ENCODE measurements at regions not wholly inside any gene's neighbourhood (a gene's known extent, or its start where the extent isn't known, plus 50 kb on each side); places are given as distances from the start of the nearest gene placed in this dataset.

DNA sequence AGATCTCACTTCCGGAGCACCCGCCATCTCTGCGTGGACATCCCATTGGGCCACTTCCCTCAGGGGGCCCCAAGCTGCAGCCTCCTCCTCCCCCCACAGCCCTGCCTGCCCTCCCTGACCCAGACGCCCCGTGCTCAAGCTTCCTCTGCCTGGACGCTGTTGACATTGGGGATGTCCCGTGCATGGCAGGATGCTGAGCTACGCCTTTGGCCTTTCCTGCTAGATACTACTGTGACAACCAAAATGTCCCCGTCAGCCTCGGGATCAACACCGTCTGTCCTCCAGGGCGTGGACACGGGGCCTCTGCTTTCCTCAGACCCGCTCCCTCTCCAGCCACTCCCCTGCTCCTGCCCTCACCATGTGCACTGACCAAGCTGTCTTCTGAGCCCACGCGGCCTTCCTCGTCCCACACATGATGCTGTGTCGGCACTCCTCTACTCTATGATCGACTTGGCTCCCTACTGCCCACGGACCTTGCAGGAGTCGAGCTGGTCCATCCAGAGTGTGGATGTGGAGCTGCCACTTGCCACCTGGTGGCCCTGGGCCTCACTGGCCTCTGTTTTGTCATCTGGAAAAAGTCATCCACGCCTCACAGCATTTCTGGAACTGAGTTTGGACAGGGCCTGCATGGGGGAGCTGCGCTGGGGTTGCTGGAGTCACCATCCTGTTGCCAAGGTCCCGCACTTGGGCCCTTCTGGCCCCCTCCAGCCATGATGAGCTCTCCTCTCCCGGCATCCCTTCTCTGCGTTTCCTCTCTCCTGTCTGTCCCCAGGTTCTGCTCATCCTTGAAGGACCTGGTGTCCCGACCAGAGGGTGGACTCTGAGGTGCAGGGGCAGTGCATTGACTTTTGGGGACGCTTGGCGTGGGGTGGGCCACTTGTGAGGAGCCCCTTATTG is 221.7 kb upstream of the CIBAR2 start:
- intact Hi-C loops (cut with DNase I) = no loop called here
- ATAC-seq (ENCODE audit: poor library complexity) = no peak

DNA sequence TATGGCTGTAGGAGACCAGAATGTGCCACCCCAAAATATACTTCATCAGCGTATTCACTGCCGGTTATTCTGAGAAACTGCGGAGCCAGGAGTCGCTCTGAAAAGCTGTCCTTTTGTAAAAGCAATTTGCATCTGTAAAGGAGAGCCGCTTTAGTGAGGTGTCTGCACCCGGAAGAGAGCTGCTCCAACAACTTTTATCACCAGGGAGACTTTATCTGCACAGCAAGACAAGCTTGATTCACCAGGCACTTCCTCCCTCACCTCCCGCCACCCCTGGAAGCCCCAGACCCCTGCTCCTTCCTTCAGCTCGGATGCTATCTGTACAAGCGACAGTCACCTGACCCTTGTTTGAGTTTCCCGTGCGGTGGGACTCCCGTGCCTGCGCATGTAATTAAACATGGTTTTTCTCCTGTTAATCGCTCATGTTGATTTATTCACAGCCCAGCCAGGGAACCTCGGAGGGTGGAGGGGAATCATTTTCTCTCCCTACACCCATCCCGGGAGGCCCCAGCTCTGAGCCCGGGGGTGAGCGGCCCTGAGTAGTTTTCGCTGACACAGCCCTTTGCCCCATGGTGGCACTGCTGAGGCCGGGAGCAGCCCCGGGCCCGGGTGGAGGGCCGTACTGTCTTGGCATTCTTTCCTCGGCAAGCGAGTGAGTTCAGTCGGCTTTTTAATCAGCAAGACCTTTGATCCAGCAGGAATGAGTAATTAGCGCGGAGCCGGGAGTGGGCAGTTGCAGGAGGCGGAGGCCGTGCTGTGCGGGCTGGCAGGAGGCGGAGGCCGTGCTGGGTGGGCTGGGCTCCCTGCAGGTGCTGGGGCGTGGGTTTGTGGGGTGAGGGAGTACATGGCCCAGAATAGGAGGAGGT is 222.7 kb upstream of the CIBAR2 start:
- peak; percentile 33 for ATAC-seq (ENCODE audit: poor library complexity)
- DNase-seq = no peak
- intact Hi-C loops (cut with DNase I) = no loop called here

More for the DNA sequence above, 221.7 kb upstream of the CIBAR2 start:
- DNase-seq = no peak

DNA sequence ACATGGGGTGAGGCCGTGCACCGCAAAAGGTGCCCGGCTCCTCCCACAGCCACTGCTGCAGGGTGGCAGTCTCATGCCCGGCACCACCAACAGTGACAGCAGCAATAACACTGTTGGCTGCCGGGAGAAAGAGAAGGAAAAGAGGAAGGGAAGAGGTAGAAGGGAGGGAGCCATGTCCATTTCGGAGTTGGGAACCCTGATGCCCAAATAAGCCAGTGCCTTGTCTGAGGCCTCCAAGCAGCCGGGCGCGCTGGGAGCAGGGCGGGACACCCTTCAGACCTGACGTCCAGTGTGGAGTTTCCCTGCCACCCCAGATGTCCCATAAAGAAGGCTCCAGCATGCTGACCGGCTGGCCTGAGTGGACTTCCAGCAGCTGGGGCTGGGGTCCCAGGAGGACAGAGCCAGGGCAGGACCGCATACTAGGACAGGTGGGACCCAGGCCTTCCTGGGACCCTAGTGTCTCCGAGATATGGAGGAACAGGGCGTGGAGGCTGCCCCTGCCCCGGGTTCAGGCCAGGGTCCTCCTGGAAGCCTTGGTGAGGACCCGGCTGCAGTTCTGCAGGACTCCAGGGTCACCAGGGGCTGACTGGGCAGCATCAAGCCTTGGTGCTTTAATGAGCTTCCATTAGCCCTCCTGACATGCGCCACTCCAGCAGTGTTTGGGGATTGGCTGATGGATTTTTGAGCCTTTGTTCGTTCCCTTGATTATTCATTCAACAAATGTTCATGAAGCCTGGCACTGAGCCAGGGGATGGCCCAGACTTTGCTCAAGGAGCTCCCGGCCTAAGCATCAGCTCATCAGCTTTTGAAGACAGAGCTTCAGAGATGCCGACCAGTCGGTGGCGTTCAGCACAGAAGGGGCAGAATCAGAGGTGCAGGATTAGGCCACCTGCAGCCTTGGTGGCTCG is 223.6 kb upstream of the CIBAR2 start:
- intact Hi-C loops (cut with DNase I) = no loop called here
- DNase-seq = no peak
- ATAC-seq (ENCODE audit: poor library complexity) = no peak

DNA sequence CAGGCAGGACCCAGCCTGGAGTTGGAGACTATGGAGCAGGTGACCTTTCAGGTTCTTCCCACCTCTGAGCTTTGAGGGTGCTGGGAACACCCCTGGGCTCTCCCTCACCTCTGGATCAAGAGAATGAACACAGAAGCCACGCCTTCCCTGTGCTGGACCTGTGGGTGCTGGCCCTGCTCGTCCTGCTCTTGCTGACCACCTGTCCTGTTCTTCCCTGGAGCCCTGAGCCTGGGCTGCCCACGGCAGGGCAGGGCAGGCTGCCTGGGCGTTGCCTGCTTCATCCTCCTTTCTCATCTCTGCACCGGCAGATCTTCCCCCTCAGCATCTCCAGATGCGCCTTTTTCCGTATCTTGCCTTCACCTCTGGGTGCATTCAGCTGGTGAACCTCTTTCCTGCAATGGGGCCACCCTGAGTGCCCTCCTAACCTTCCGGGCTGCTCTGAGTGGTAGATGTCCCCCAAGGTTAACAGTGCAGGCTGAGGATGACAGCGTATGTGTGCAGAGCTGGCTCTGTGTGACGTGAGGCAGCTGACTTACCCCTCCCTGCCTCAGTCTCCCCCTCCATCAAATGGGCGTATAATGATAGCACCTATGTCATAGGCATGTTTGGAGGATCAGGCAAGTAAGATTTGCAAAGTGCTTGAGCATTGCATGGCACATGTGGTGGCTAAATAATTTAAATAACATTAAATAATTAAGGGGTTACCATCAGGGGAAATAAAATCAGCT is 225.8 kb upstream of the CIBAR2 start:
- no peak for DNase-seq
- intact Hi-C loops (cut with DNase I) = no loop called here
- ATAC-seq (ENCODE audit: poor library complexity) = no peak

DNA sequence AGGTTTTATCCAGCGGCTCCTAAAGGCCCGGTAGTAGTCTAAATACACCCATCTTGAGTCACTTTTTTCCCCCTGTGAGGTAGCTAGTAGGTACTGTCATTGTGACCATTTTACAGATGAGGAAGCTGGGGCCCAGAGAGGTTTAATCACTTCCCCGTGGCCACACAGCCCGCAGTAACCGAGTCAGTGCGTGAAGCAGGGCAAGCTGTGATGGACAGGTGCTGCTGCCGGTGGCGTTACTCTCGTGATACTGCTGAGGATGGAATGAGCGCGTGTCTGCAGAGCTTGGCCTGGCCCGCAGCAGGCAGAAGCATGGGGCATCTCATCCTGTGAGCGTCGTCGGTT is 226.3 kb upstream of the CIBAR2 start:
- intact Hi-C loops (cut with DNase I) = no loop called here
- DNase-seq = no peak
- no peak for ATAC-seq (ENCODE audit: poor library complexity)

DNA sequence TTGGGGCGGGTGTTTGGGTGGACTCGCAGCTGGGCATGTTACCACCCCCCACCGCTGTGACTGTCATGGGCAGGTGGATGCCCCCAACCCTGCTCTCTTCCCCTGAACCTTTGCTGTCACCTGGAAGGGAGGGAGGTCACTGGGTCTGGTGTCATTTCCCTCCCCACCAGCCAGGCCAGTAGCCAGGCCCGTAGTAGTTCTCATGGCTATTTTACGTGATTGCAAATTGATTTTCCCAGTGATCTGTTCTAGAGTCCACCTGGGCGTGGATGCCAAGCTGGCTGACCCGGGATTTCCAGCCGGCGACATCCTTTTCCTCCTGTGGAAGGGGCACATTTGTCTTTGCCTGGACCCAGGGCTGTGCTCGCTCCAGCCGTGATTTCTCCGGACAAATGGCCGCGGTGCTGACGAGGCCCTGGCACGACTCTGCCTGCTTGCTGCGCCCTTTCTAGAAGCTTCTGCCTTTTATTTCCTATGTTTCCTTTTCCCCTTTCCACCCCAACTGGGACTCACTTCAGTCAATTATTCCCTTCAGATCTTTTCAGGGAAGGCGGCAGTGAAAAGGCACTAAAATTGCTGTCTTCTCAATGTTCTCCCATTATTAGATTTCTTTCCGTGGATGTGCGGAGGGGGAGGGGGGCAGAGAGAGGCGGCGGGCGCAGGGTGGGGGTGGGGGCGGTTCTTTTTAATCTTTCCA is 226.9 kb upstream of the CIBAR2 start:
- DNase-seq = no peak

DNA sequence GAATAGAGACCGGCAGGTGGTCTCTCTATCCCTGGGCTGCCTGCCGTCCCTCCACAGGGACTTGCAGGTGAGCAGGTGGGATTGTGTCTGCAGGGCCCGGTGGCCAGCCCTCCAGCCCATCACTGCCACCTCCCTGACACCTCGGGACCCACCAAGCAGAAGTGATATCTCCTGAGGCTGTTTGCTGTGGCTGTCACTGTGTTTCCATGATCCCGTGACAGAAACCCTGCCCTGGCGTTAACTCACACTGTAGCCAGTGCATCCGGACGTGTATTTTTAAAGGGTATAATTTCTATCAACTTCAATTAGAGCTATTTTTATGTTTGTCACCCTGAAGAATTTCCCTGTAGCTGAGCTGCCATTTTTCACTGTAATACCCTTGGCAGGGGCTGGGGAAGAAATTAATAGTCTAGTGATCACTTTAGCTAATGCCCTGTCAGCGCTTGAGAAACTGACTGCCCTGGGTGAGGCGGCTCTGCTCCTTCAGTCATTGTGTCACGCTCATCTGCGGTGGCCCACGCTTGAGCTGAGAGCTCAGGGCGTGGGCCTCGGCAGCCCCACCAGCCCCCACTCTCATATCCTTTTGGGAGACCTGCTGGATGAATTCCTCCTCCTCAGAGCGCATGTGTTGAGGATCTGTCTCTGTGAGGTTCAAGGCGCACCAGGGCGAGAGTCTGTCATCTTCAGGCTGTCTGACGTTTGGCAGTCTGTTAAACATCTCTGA is 229.9 kb upstream of the CIBAR2 start:
- intact Hi-C loops (cut with DNase I) = no loop called here
- DNase-seq (no peak), ATAC-seq (ENCODE audit: poor library complexity) (no peak)

More for the DNA sequence above, 226.9 kb upstream of the CIBAR2 start:
- no peak for ATAC-seq (ENCODE audit: poor library complexity)
- intact Hi-C loops (cut with DNase I) = no loop called here

DNA sequence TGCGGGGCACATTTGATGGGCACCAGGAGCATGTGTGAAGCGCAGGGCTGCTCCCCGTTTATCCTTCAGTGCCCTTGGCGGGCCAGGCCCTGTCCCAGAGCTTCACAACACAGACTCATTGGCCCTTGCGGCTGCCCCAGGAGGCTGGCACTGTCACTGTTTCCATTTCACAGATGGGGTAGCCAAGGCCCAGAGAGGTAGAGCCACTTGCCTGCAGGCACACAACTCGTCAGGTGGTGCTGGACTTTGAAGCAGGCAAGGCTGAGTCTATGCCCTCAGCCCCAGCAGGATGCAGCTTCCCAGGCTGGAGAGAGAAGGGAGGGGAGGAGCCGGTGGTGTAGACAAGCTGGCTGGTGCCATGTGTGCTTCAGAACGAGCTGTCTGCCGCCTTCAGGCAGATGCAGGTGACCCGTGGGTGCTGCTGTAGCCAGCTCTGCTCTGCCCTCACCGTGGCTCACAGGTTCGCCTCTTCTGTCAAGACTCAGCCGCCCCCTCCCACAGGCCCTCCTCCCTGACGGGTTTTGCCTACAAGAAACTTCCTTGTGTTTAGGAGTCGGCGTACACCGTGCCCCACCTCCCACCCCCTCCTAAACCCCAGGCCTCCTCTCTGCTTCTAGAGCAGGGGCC is 232.3 kb upstream of the CIBAR2 start:
- ATAC-seq (ENCODE audit: poor library complexity) (no peak), DNase-seq (no peak)
- intact Hi-C loops (cut with DNase I) = no loop called here

DNA sequence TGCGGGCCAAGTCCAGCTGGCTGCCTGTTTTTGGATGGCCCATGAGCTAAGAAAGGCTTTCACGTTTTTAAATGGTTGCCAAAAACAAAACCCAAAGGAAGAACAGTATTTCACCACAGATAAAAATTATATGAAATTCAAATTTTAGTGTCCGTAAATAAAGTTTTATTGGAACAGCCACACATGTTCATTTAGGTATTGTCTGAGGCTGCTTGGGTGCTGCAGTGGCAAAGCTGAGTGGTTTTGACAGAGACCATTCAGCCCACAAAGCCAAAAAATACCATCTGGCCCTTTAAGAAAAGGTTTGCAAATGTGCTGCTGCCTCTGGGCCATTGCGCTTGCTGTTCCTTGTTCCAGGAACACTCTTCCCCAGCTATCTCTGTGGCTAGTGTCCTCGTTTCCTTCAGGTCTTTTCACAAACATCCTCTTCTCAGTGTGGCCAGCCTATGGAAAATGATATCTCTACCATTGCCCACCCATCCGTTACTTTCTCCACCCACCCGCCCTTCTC is 232.9 kb upstream of the CIBAR2 start:
- ATAC-seq (ENCODE audit: poor library complexity) (no peak), DNase-seq (no peak)
- intact Hi-C loops (cut with DNase I) = no loop called here

DNA sequence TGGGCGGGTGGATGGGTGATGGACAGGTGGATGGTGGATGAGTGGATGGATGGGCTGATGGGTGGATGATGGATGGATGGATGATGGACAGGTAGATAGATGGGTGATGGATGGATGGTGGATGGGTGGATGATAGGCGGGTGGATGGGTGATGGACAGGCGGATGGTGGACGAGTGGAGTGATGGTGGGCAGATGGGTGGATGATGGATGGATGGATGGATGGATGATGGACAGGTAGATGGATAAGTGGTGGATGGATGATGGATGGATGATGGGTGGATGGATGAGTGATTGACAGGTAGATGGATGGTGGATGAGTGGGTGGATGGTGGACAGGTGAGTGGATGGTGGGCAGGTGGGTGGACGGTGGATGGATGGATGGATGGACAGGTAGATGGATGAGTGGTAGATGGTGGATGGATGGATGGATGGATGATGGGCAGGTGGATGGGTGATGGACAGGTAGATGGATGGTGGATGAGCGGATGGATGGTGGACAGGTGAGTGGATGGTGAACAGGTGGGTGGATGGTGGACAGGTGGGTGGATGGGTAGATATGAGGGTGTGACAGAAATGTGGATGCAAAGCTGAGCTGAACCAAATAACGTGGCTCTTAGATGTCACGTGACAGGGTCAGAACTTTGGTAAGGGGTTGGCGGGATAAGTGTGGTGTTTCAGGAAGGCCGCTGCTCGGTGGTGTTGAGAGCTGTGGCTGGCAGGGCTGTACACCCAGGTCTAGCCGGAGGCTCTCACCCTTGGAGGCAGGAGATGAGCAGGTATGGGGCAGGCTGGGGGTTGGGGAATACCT is 234.3 kb upstream of the CIBAR2 start:
- intact Hi-C loops (cut with DNase I) = no loop called here
- no peak for ATAC-seq (ENCODE audit: poor library complexity)
- no peak for DNase-seq

DNA sequence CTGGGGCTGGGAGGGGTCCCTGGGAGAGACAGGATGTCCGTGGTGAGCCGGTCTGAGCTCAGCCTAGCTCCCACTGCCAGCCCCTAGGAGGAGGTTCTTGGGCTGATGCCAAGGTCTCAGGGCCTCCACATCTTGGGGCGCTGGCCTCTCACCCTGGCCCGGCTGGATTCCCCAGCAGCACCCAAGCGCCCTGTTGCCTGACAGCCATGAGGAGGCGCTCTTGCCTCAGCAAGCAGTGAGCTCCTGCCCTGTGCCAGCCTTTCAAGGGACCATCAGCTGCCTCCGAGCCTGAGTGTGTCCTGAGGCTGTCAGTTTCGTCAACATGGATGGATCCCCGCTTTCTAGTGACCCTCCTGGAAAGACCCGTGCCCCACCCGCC is 234.9 kb upstream of the CIBAR2 start:
- intact Hi-C loops (cut with DNase I) = no loop called here
- ATAC-seq (ENCODE audit: poor library complexity) = no peak
- DNase-seq = no peak

DNA sequence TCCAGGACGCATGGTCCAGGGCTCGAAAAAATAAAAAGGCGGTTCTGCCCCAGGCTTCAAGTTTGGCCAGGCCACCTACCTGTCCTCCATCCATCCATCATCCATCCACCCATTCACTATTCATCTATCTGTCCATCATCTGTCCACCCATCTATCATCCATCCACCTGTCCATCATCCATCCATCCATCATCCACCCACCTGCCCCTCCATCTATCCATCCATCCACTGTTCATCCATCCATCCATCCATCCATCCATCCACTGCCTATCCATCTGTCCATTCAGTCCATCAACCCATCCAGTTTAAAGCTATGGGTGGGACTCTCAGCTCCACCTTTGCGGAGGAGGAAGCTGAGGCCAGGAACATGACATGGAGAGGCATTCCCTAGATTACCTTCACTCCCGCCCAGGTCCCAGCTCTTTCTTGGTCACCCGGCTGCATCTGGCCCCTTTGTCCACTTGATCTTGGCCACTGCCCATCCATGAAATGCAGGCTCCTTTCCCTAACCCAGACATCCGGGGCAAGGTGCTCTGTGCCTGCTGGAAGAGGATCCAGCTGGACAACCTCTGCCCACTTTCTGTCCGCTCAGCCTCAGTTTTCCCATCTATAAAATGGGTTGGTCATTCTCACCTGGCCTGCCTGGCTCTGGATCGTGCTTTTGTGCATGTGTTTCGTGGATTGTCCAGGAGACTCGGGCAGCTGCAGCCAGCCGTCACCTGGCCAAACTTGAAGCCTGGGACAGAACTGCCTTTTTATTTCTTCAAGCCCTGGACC is 236.0 kb upstream of the CIBAR2 start:
- DNase-seq = no peak
- ATAC-seq (ENCODE audit: poor library complexity) = no peak
- intact Hi-C loops (cut with DNase I) = no loop called here

DNA sequence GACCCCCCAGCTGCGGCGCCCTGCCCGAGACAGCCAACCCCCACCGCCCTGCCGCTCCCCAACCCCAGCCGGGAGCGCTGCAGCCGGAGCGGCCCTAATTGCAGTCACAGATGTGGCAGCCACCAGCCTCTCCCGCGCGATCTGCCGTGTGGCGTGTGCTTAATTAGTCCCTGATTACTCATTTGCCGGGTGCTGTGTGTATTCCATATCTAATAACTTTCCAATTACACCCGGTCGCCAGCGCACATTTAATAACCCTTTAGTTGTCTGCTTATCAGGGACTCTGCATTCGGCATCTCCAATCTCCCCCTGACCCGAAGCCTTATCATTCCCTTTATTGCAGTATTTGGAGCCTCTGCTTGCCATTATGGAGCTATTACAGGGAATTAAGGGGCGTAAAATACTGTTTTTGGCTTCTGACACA is 236.7 kb upstream of the CIBAR2 start:
- no peak for DNase-seq
- no peak for ATAC-seq (ENCODE audit: poor library complexity)
- intact Hi-C loops (cut with DNase I) = no loop called here

DNA sequence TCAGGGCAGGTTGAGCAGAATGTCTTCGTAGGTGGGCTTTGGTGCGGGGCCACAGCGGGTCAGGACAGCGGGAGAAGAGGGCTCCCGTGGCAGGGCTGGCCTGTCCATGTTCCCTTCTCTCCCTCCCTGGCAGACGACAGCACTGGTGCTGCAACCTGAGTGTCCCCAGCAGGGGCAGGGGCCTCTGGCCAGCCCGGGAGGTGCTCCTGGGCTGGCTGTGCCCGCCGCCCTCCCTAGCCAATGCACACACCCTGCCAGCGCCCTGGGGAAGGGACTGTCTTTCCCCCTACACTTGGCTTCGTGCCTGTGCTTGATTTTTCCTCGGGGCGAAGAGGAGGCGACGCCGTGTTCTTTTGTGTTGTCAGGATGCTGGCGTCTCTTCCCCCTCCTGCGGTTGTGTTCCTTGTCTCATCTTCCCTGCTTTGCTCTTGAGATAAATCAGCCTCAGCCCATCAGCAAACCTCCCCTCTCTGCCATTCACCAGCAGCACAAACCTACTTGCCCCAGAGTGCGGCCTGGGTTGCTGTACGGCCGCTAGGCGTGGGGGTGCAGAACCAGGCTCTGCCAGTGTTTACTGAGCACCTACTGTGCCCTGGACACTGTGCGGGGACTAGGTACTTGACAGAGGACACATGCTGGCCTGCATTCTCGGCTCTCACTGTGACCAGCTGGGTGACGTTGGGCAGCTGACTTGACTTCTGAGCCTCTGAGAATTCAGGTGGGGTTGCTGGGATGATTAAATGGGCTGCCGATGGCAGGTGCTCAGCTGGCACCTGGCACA is 237.3 kb upstream of the CIBAR2 start:
- ATAC-seq (ENCODE audit: poor library complexity) = no peak
- intact Hi-C loops (cut with DNase I) = no loop called here

More for the DNA sequence above, 237.3 kb upstream of the CIBAR2 start:
- no peak for DNase-seq
